Esophagus squamous epithelium (tissue), 4 donors: ENCODE measurements at regions not wholly inside any gene's neighbourhood (a gene's known extent, or its start where the extent isn't known, plus 50 kb on each side); places are given as distances from the start of the nearest gene placed in this dataset.

ENCODE experiments used
- POLR2A ChIP-seq, 4 donors: fragments of 450-650 bp; IDR thresholded peaks; one replicate each; pipeline ENCODE4 v1.6.1; 2017; ENCODE audit warnings: antibody characterized with exemption in 4 of 4, mild to moderate bottlenecking in 4 of 4, moderate library complexity in 3 of 4
- TF ChIP-seq, protein P1 (sequence below), 6 experiments: fragments of 450-650 bp in 4 of 6; fragments of 200-600 bp in 2 of 6; sonication (generic) in 2 of 6; IDR thresholded peaks; one replicate each; pipeline ENCODE4 v1.5.1; 2016 to 2019; ENCODE audit warnings: antibody characterized with exemption in 6 of 6, mild to moderate bottlenecking in 4 of 6, moderate library complexity in 4 of 6

DNA sequence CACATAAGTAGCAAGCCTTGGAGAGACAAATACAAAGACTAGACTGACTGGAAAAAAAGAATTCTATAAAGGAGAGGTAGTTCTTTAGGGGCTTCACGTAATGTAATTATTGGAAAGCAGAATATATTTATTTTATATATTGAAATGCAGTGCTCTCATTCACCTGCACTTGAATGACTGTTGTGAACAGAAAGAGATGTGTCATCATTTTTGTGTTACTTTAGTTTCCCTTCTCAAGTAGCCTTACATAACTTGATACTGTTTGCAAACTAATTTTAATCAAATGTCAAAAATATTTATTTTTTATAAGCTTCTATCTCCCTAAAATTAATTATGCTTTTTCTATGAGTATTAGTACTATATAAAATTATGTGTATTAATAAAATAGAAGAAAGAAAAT, 691.1 kb upstream of the FTMT start:
- TF ChIP-seq, protein P1, sequence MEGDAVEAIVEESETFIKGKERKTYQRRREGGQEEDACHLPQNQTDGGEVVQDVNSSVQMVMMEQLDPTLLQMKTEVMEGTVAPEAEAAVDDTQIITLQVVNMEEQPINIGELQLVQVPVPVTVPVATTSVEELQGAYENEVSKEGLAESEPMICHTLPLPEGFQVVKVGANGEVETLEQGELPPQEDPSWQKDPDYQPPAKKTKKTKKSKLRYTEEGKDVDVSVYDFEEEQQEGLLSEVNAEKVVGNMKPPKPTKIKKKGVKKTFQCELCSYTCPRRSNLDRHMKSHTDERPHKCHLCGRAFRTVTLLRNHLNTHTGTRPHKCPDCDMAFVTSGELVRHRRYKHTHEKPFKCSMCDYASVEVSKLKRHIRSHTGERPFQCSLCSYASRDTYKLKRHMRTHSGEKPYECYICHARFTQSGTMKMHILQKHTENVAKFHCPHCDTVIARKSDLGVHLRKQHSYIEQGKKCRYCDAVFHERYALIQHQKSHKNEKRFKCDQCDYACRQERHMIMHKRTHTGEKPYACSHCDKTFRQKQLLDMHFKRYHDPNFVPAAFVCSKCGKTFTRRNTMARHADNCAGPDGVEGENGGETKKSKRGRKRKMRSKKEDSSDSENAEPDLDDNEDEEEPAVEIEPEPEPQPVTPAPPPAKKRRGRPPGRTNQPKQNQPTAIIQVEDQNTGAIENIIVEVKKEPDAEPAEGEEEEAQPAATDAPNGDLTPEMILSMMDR (IDR thresholded peaks at IDR 0.05) = no peak
- TF ChIP-seq POLR2A (IDR thresholded peaks at IDR 0.05) = no peak
